T-helper 2 cell (primary cell): ENCODE measurements at regions not wholly inside any gene's neighbourhood (a gene's known extent, or its start where the extent isn't known, plus 50 kb on each side); places are given as distances from the start of the nearest gene placed in this dataset.
"Not testable (repeated sequence)": the region's sequence is repeated elsewhere in the genome, so short reads cannot be mapped to it uniquely, and the experiment has no call there.

ENCODE experiments used
- DNase-seq, 5 experiments: peaks; one replicate each; pipeline versions ENCODE4 v3.0.0 to v3.0.0-alpha.2; 2012 to 2022

DNA sequence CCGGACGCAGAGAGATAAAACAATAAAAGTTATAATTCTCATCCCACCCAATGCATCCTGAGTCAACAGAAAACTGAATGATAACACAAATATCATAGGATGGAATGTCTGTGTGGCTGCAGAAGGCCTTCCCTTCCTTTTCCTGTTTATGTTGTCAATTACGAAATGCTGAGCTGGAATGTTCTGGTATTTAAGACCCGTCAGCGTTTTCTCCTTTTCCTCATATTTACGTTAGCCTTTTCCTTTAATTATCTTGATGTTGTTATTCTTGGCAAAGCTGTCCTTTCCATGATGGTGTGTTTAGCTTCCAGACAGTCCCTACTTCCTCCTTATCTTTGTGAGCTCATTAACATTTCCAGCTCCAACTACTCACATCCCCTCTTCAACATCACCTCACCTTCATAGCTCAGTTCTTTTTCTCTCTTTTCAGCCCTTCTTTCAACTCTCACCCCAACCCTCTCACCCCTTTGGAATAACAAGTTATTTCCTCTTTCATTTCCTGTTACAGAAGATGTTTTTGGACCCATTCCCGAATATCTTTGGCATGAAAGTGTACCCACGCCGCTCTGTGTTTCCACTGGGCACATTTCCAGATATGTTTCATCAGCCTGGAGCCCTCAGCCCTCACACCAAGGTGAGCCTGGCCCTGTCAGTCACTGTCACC, 221.6 kb downstream of the NR2F1-AS1 start:
- DNase-seq: no peak

DNA sequence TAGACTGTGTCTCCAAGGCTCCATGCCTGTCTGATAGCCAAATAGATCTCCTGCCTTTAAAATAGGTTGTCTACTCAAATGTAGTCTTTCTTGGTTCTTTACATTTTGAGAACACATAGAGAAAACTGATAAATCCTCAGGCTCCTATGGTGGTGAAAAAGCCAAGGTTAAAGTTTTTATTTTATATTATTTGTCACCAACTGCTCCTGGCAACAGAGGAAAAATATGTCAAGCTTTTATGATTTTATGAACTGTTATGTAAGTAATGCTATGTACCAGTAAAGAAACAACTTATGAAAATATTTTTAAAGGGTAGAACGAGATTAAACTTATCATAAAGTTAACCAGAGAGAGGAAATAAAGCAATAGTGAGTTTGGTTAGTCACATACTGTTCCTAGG, 222.8 kb downstream of the NR2F1-AS1 start:
- DNase-seq: no peak

DNA sequence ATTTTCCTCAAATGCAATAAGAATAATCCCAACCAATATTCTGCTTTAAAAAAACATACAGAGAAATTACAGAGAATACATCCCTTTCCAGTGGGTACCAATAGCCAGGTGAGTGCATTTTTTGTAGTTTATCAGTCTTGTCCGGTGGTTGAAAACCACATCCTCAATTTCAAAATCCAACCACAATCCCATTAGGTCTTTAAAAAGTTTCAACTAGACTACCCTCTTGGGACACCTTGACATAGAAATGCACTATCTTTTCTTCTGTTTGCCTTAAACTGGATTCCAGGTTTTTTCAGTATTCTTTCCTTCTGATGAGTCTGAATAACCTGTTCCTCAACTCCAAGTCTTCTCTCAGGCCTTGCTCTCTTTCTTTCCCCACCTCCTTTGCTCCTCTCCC, 223.3 kb downstream of the NR2F1-AS1 start:
- DNase-seq: no peak

DNA sequence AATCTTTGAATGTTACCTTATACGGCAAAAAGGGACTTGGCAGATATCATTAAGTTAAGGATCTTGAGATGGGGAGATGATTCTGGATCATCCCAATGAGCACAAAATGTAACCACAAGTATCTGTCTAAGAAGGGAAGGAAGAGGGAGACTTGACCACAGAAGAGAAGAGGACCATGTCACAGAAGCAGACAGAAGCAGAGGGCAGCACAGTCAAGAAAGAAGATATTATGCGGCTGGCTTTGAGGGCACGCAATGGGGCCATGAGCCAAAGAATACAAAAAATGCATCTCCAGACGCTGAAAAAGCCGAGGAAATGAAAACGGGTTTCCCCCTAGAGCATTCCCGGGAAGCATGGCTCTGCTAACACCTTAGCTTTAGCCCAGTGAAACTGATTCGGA, 225.3 kb downstream of the NR2F1-AS1 start:
- no peak for DNase-seq

DNA sequence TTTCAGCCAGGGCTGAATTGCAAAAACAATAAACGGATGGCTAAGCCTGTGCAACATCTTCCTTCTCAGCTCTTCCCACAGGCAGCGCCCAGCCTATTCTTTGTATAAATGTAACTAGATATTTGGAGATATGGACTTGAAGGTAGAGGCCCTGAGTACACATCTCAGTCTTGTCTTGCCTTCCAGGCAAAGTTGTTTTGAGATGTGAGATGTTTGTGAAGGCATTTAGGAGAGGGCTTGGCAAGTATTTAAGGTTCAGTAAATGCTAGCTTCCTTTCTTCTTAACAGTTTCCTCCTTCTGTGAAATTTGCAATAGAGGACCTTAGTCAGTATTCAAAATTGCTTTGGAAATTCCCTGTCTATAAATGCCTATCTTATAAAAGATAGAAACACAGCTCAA, 228.8 kb downstream of the NR2F1-AS1 start:
- no peak for DNase-seq

DNA sequence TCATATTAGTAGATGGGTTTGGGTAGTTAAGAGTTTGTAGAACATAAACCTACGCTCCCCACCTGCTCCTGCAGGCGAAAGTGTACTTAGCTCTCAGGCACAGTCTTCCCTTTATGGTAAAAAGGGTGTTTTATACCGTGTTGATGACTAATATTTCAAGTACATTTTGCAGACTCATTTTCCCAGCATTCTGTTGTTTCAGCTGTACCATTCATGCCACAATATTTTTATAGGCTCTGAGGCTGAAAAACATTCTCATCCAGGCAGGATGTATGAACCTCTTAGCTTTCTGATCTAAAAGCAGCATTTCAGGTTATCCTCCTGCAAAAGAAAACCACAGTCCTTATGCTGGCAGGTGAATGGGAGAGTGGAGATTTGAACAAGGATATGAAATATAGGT, 231.4 kb downstream of the NR2F1-AS1 start:
- no peak for DNase-seq

DNA sequence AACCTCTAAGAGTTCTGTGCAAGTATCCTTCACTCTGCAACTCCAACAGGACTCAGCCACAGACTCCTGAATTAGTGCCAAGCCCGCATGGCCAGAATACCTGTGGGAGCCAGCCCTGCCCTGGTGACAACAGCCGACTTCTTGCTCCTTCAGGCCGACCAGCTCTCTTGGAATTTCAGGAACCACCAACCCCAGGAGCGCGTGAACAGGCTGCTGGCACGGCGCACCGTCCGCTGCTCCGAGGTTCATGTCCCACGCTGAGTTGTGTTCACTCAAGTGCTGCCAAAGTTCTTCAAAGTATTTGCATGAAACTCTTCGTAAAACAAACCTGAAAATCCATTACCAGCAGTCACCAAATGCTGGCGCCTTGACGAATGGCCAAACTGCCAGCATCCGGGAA, 232.8 kb downstream of the NR2F1-AS1 start:
- no peak for DNase-seq

DNA sequence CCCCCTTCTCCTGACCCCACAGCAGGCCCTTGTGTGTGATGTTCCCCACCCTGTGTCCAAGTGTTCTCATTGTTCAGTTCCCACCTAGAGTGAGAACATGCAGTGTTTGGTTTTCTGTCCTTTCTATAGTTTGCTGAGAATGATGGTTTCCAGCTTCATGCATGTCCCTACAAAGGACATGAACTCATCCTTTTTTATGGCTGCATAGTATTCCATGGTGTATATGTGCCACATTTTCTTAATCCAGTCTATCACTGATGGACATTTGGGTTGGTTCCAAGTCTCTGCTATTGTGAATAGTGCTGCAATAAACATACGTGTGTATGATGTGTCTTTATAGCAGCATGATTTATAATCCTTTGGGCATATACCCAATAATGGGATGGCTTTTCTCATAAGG, 234.2 kb downstream of the NR2F1-AS1 start:
- DNase-seq: not testable (repeated sequence)

DNA sequence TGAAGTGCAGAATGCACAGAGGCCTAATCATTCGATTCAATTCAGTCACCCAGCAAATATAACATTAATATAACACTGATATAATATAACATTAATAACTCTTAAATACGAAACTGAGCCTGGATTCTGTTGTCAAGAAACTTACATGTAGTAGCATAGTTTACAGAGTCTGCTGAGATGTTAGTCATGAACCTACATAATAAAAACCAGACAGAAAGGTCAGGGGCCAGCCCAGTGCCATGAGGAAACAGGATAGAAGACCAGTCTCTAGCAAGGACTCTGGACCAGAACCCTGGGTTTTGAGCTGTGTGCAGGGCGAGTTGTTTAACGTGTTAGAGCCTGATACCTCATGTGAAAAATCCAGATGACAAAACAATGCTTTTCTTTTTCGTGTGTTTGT, 234.7 kb downstream of the NR2F1-AS1 start:
- DNase-seq: no peak

DNA sequence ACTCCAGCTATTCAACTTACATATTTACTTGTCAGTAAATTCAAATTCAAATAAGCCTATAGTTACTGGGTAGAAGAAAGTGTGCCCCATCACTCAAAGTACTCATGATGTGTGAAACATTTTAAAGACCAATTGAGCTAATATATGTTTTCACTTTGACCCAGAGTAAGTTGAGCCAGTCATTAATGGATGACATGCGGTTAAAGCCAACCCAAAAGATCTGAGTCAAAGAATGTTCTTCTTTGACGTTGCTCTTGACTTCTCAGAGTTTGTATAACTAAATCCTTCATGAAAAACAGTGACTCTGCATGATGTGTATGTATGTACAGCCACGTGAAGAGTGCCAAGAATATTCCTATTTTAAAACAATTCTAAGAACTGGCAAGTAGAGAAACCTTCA, 237.4 kb downstream of the NR2F1-AS1 start:
- DNase-seq: no peak

DNA sequence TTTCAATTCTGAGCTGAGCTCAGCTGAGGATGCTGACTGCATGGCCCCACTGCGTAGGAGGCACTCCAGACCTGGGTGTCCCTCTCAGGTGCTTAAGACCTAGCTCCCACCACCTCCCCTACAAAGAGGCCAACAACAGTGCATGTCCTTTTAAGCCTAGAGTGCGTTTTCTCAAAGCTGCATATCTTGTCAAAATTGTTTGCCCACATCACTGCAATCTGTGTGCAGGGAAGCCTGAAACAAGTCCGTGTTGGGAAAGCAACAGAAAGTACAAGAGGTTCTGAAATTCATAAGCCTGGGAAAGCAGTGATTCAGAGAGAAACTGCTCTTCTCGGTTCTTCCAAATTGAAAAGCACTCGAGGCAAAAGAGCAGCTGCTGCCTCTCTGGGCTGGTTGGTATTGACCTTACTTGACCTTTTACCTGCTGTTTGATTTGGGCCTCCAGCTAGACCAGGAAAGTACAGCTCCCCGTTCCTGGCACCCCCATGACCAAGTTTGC, 238.4 kb downstream of the NR2F1-AS1 start:
- DNase-seq: no peak

DNA sequence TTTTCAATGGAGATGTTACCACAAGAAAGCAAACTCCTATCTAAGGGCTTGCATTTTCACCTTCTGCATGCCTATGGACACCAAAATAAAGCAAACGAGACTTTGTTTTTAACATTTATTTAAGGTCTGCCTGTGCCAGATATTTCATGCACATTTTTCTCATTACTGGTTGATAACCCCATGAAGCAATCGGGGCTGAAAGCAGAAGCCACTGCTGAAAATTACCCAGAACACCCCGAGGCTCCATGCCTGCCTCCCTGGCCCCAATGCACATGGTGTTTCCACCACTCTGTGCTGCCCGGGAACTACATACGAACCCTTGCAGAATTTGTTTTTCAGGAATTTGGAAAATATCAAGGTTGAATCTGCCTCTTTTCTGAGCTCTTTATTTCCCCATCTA, 240.1 kb downstream of the NR2F1-AS1 start:
- DNase-seq: no peak

DNA sequence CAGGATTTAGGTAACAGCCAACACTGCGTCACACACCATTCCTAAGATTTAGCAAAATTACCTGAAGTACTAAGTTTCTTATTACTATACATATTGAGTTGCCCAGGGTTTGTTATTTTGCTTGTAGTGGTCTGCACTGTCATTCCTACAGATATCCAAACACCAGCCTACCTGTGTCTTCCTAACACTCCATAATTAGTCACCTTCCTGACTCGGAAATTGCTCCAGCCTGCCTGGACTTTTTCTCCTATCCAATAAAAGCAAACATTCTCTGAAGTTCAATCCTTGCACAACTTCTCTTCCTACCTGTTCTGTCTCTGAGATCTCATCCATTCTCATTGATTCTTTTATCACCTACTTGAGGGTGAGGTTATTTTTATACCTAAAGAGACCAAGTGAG, 243.9 kb downstream of the NR2F1-AS1 start:
- no peak for DNase-seq

DNA sequence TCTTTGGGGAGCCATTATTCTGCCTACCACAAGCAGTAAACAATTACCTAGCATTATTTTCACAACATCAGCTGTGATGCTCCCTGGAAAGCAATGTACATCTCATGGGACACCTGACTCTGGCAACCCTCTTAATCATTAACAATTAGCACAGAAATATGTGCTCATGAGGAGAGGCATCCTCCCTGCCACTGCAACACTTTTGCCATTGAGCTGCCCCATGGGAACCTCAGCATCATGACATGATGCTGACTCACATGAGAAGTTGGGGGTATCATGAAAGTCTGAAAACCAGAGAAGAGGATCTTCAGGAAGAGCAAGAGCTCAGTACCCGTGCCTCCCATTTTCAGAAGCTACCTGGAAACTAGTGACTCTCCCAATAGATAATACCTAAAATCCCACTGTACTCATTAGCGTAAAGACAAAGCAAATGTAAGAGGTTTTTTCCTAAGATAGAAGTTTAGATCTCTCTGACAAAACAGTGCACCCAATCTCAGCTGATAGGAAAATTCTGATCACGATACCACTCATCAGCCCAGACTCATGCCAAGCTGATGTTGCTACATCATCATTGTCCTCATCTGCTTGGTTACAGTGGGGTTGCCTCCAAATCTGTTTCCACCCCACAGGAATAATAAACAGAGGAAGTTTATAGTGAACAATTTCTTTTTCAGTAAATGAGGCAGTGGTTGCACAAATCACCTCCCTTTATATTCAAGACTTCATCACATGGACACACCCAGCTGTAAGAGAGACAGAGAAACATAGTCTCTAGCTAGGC, 244.5 kb downstream of the NR2F1-AS1 start:
- no peak for DNase-seq

DNA sequence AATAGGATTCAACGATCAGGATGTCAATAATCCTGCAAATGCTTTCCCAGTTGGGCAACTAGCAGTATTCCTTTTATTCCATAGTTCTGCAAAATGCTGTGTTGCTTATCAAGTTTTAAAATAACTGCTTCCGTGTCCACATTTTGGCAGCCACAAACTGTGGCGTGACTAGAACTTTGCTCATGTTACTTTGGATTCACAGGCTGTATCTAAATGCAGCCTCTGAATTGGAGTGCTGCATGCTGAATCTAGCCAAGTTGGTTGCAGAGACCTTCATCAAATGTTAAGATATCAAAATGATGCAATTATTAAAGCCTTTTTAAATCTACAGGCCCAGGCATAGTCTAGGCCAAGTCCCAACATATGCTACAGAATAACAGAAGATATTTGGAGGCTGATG, 249.2 kb downstream of the NR2F1-AS1 start:
- no peak for DNase-seq

DNA sequence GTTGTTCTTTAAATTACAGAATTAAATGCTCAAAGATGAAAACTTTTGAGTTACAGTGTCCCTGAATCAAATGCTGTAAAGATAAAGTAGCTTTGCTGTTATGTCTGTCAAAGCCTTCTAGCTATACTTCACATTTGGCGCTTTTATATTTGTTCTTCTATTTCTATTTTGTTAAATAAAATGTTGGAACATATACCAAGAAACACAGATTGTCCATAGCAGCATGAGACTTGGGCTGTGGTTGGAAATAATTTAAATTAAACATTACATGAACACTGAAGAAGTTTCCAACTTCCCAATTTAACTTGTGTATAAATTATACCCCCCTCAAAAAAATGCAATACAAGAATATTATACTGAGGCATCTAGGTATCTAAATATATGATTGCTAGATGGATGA, 249.8 kb downstream of the NR2F1-AS1 start:
- DNase-seq: no peak

DNA sequence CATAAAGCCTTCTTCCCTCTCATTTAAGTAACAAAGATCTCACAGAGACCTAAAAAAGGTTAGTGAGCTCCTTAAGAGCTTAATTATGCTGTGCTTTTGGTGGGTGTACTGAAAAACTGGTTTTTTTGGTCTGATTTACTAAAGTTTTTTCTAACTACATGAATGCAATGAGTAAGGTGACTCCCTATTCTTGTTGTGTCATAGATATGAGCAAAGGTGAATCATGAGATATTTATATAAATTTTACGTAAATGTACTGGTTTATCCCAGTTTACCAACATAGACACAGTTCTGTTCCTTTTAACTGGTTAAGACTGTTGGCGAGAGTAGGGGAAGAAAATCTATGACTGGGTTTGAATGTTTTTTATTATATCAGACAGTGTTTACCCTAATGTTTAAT, 250.5 kb downstream of the NR2F1-AS1 start:
- DNase-seq: no peak

DNA sequence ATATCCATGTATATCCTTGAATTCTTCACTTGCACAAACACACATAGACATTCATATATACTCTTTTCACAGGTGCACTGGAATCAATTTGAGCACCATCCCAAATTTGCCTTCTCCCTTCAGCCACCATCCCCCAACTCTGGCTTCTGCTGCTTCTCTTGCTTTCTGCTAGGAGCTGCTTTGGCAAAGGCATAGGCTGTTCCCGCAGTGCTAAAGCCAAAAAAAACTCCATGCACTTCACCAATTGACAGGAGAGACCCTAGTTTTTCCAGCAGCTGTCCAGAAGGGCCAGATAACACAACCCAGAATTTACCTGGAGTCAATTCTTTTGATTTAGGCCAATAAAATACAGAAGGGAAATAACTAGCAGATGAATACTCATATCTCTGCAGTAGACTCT, 251.3 kb downstream of the NR2F1-AS1 start:
- no peak for DNase-seq

DNA sequence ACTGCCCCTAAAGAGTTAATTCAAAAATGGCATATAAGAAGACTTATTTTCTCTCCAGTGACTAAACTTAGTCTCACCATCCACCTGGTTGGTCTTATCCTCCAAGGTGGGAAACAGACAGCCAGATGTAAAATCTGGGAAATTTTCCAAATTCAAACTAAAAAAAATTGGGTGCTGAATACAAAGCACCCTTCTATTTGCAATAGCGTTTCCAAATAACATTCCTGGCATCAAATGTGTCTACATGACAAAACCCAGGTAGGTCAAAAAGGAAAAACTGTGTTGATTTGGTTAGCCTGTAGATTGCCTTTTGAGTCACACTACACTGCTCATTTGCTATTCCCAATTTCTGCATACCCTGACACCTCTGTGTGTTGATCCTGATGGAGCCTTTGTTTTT, 252.2 kb downstream of the NR2F1-AS1 start:
- no peak for DNase-seq

DNA sequence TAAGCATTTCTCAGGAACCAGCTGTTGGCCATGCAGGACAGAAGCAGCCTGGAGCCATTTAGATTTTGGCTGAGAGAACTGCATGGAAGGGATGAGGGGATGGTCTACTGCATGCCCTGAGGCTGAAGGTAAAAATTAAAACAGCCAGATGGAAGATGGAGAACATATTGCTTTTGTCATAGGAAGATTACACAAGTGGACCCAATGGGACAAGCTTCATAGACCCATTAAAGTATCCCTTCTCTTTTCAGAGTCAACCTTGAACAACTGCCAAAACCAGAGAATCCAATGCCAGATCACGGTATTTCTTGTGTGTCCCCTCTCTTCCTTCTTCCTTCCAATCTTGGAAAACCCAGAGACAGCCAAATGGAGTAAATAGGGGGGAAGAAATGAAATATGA, 253.4 kb downstream of the NR2F1-AS1 start:
- DNase-seq: no peak

DNA sequence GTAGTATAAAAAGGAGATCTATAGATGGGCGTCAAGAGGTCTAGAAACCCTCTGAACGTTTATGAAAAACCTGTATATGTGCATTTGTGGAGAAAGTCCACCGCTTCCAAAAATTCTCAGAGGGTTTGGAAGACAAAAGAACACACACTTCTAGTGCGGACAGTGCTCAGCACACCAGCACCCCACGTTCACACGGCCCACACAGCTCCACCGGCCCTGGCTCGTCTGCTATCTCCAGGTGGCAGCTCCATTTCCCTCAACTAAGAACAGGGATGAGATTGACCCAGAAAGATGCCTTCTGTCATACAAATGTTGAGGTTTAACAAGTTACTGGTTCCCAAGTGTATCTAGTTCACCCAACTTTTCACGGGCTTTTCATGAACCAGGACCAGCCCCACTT, 255.1 kb downstream of the NR2F1-AS1 start:
- no peak for DNase-seq

DNA sequence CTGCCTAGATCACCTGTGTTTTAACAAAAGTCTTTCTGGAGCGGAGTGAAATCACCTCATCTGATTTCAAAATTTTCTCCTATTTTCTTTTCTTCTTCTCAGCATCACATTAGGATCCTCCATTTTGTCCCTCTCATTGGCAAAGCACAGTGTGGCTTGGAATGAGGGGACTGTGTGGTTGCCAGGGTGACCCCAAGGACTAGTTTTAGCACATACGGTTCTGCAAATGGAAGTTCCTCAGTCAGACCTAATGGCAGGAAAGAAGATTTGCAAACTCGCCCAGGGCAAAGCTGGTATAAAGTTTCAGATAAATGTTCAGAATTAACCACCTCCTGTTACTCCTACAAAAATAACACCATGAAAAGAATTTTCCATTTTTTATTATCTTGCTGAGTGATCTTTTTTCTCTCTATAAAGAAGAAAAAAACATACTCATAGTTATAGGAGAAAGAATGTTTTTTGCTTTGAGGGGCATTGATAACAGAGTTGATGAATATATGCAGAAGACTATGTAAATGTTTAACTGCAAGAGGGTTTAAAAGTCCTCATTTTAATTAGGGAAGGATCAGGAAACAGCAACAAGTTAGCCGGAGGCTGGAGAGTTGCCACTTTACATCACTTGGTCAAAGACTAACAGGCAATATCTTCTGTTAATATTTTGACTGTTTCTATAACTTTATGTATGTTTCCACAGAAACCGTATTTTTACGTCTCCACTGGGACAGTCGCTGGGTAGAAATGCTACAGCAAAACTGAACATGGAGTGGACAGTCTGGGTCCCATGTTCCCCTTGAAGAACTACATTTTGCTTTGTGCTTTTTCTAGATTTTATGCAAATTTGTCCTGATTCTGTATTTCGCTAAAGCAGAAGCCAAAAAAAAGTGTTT, 257.8 kb downstream of the NR2F1-AS1 start:
- no peak for DNase-seq

DNA sequence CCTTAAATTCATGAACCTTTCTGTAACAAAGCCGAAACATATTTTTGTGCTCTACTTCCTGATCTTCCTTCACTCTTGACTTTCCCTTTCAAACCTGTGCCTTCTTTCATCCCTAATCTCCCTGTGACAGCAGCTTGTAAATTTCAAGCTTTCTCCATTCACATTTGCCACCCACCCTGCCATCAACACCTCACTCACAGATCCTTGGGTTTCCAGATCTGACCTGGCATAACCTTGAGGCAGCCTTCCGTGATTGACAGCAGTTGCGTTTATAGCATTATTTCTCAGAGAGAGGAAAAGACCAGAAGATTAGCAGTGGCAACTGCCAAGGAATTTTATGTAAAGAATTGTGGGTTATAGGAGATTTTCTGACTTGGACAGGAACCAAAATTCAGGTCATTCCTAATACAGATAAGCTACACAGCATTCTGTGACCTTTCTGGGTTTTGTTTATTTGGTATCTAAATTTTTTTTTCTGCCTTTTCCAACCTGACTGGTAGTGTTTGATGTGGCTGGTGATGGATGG, 260.0 kb downstream of the NR2F1-AS1 start:
- DNase-seq: no peak
